ENCODE measurements at regions not wholly inside any gene's neighbourhood (a gene's known extent, or its start where the extent isn't known, plus 50 kb on each side); places are given as distances from the start of the nearest gene placed in this dataset.
"Not testable (repeated sequence)": the region's sequence is repeated elsewhere in the genome, so short reads cannot be mapped to it uniquely, and the experiment has no call there.

DNA sequence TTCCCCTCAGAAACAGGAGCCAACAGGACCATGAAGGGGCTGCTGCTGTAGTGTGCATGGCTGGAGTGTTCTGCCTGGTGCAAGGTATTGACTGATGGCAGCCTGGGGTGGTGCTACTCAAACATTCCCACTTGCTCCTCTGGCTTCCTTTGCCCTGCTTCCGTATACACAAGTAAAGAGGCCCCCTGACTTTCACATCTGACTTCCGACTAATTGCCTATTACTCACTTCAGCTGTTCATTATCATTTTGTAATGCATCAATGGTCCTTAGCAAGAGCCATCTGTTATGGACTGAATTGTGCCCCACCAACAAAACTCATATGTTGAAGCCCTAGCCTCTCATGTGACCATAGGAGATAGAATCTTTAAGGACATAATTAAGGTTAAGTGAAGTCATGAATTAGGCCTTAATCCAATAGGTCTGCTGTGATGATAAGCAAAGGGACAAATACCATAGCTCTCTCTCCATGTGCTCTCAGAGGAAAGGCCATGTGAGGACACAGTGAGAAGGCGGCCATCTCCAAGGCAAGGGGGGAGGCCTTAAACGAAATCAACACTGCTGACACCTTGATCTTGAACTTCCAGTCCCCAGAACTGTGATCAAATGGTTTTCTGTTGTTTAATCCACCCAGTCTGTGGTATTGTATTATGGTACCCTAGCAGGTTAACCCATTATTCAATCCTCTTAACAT, 122.5 kb upstream of the CLNK start:
- ChIA-PET CTCF (ENCODE audit: partially characterized antibody) (no interaction called here), POLR2A (ENCODE audit: partially characterized antibody) (no interaction called here)
- Histone ChIP-seq H3K4me1 (ENCODE audit: insufficient read depth, low read length) (no peaks in the 10 kb centered on the region), H3K36me3 (ENCODE audit: insufficient read depth, low read length) (no peaks in the 10 kb centered on the region), H3K4me3 (ENCODE audit: low read length in 2 of 2) (no peak overlapping the region), H3K9me3 (ENCODE audit: control insufficient read depth in 1 of 2, low read length in 2 of 2) (no peaks in the 10 kb centered on the region), H3K27ac (ENCODE audit: low read depth, low read length) (no peak overlapping the region), H3K27me3 (ENCODE audit: insufficient read depth, low read length) (no peaks in the 10 kb centered on the region)
- Mint-ChIP-seq H3K36me3 (no peaks in the 10 kb centered on the region), H3K4me3 (no peak overlapping the region), H3K27ac (no peak overlapping the region), H3K4me1 (no peaks in the 10 kb centered on the region), H3K9me3 (peaks cover 2 to 11% (median 6%) of the 10 kb centered on the region in 8 donors), H3K27me3 (peaks cover 0 to 2% of the 10 kb centered on the region in 2 donors)
- DNase-seq = no peak
- intact Hi-C loops (cut with micrococcal nuclease) = no loop called here

DNA sequence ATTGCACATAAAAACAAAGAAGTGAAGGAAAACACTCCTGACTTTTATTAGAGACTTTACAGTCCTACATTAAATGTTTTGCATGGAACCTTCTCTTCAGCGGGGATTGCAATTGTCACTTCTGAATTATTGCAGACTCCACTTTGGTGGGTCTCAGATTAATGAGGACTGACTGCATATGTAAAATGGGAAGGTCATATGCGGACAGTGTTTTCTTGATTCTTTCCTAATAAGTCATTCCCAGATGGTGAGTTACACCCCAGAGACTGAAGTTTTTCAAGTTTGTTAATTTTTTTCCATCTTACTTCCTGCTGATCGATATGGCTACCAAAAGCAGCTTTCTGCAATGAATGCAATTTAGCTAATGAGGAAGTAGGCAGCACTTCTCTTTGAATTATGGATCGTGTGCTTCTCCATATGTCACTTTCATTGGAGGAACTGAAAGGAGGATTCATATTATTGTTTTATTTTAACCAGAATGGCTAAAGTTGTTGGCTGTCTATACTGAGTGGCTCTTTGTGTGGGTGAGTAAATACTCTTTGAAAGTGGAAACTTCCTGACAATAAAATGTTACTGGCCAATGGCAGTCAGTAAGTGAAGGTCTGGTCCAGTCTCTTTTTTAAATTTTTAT, 119.3 kb upstream of the CLNK start:
- Mint-ChIP-seq H3K27ac (no peak overlapping the region), H3K36me3 (no peaks in the 10 kb centered on the region), H3K4me3 (no peak overlapping the region), H3K4me1 (no peaks in the 10 kb centered on the region), H3K9me3 (peaks cover 2 to 12% (median 8%) of the 10 kb centered on the region in 8 donors), H3K27me3 (peaks cover 0 to 2% of the 10 kb centered on the region in 2 donors)
- no peak overlapping the region for H3K4me3 ChIP-seq (ENCODE audit: low read length in 2 of 2)
- intact Hi-C loops (cut with micrococcal nuclease) = no loop called here
- no peaks in the 10 kb centered on the region for H3K36me3 ChIP-seq (ENCODE audit: insufficient read depth, low read length)
- POLR2A ChIA-PET (ENCODE audit: partially characterized antibody) = no interaction called here
- CTCF ChIA-PET (ENCODE audit: partially characterized antibody) = no interaction called here
- no peaks in the 10 kb centered on the region for H3K9me3 ChIP-seq (ENCODE audit: control insufficient read depth in 1 of 2, low read length in 2 of 2)
- no peak overlapping the region for H3K27ac ChIP-seq (ENCODE audit: low read depth, low read length)
- no peaks in the 10 kb centered on the region for H3K4me1 ChIP-seq (ENCODE audit: insufficient read depth, low read length)
- H3K27me3 ChIP-seq (ENCODE audit: insufficient read depth, low read length) = no peaks in the 10 kb centered on the region
- DNase-seq = no peak

DNA sequence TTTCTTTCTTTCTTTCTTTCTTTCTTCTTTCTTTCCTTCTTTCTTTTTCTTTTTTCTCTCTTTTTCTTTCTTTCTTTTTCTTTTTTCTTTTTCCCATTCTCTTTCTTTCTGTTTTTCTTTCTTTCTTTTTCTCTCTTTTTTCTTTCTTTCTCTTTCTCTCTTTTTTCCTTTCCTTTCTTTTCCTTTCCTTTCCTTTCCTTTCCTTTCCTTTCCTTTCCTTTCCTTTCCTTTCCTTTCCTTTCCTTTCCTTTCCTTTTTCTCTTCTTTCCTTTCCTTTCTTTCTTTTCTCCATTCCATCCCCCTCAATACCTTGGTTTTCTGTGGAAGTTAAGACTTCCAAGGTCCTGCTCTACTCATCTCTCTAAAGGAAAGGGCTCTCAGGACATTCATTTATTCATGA, 102.8 kb upstream of the CLNK start:
- Mint-ChIP-seq H3K4me1 (no peaks in the 10 kb centered on the region), H3K9me3 (peaks cover 0 to 7% (median 0%) of the 10 kb centered on the region in 8 donors), H3K4me3 (no peak overlapping the region), H3K27me3 (no peaks in the 10 kb centered on the region), H3K27ac (no peak overlapping the region), H3K36me3 (no peaks in the 10 kb centered on the region)
- intact Hi-C loops (cut with micrococcal nuclease) = no loop called here
- CTCF ChIA-PET (ENCODE audit: partially characterized antibody) = no interaction called here
- H3K36me3 ChIP-seq (ENCODE audit: insufficient read depth, low read length) = no peaks in the 10 kb centered on the region
- H3K27me3 ChIP-seq (ENCODE audit: insufficient read depth, low read length) = no peaks in the 10 kb centered on the region
- no peaks in the 10 kb centered on the region for H3K4me1 ChIP-seq (ENCODE audit: insufficient read depth, low read length)
- DNase-seq = no peak
- H3K27ac ChIP-seq (ENCODE audit: low read depth, low read length) = no peak overlapping the region
- H3K4me3 ChIP-seq (ENCODE audit: low read length in 2 of 2) = no peak overlapping the region
- POLR2A ChIA-PET (ENCODE audit: partially characterized antibody) = no interaction called here
- H3K9me3 ChIP-seq (ENCODE audit: control insufficient read depth in 1 of 2, low read length in 2 of 2) = no peaks in the 10 kb centered on the region

DNA sequence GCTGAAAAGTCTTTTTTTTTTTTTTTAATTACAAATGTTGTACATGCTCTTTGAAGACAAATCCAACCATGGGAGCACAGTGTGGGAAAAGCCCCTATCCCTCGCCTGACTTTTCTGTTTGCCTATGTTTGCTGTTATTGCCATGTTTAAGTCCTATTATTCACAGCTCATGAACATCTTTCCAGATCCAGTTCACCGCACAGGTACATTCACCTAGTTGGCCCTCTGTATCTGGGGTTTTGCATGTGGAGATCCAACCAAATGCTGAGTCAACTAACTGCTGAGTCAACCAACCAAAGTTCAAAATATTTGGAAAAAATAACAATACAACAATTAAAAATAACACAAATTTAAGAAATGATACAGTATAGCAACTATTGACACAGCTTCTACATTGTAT, 100.1 kb upstream of the CLNK start:
- Histone ChIP-seq H3K9me3 (ENCODE audit: control insufficient read depth in 1 of 2, low read length in 2 of 2) (no peaks in the 10 kb centered on the region), H3K4me3 (ENCODE audit: low read length in 2 of 2) (no peak overlapping the region), H3K27ac (ENCODE audit: low read depth, low read length) (no peak overlapping the region), H3K36me3 (ENCODE audit: insufficient read depth, low read length) (no peaks in the 10 kb centered on the region), H3K27me3 (ENCODE audit: insufficient read depth, low read length) (no peaks in the 10 kb centered on the region), H3K4me1 (ENCODE audit: insufficient read depth, low read length) (no peaks in the 10 kb centered on the region)
- no peak for DNase-seq
- intact Hi-C loops (cut with micrococcal nuclease) = no loop called here
- no peak overlapping the region for H3K27ac Mint-ChIP-seq
- CTCF ChIA-PET (ENCODE audit: partially characterized antibody) = no interaction called here
- no peaks in the 10 kb centered on the region for H3K4me1 Mint-ChIP-seq
- H3K4me3 Mint-ChIP-seq = no peak overlapping the region
- peaks cover 0 to 9% (median 3%) of the 10 kb centered on the region in 8 donors for H3K9me3 Mint-ChIP-seq
- no peaks in the 10 kb centered on the region for H3K27me3 Mint-ChIP-seq
- no peaks in the 10 kb centered on the region for H3K36me3 Mint-ChIP-seq
- POLR2A ChIA-PET (ENCODE audit: partially characterized antibody) = interaction anchor here (0.7 kb wide), 1 partner anchor 25 kb away, joined by 3 read pairs; no protein-coding TSS in a partner anchor

DNA sequence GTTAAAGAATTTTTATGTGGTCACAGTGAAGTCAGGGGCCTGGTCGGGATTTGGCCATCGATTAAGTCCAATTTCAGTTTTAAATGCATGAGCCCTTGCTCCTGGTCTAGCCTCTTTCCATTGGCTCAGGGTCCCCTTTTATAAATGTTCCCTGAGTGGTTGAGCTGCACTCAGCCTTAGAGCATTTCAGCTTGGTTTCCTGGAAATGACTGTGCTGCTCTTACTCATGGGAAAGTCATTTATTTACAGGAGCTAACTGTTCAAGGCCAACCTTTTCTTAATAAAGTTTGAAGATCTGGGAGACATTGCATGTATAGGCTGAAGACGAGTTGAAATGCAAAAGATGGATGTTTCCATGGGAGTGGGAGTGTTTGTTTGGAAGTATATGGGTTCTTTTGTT, 98.8 kb upstream of the CLNK start:
- no peaks in the 10 kb centered on the region for H3K36me3 Mint-ChIP-seq
- H3K4me3 ChIP-seq (ENCODE audit: low read length in 2 of 2) = no peak overlapping the region
- no peak for DNase-seq
- ChIA-PET POLR2A (ENCODE audit: partially characterized antibody) (no interaction called here), CTCF (ENCODE audit: partially characterized antibody) (no interaction called here)
- H3K27ac ChIP-seq (ENCODE audit: low read depth, low read length) = no peak overlapping the region
- no peaks in the 10 kb centered on the region for H3K27me3 ChIP-seq (ENCODE audit: insufficient read depth, low read length)
- intact Hi-C loops (cut with micrococcal nuclease) = no loop called here
- no peak overlapping the region for H3K27ac Mint-ChIP-seq
- no peak overlapping the region for H3K4me3 Mint-ChIP-seq
- no peaks in the 10 kb centered on the region for H3K4me1 ChIP-seq (ENCODE audit: insufficient read depth, low read length)
- H3K9me3 ChIP-seq (ENCODE audit: control insufficient read depth in 1 of 2, low read length in 2 of 2) = no peaks in the 10 kb centered on the region
- H3K4me1 Mint-ChIP-seq = no peaks in the 10 kb centered on the region
- H3K27me3 Mint-ChIP-seq = no peaks in the 10 kb centered on the region
- H3K9me3 Mint-ChIP-seq = peaks cover 0 to 9% (median 3%) of the 10 kb centered on the region in 8 donors
- H3K36me3 ChIP-seq (ENCODE audit: insufficient read depth, low read length) = no peaks in the 10 kb centered on the region

DNA sequence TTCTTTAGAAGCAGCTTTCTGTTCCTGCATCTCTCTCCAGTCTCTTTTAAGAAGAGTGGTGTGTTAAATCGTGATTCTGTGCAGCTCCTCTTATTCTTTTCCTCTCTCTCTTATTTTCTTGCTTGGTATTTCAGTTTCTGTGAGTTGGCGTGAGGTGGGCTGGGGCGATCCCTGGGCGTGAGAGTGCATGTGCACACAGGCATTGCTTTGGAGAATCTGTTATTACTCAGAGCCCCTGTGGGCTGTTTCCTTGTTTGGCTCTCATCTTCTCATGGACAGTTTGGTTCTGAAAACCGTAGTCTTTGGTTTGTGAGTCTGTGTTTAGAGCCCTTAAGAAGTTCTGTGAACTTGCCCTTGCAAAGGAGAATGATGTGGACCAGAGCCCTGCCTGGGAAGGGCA, 97.2 kb upstream of the CLNK start:
- ChIA-PET POLR2A (ENCODE audit: partially characterized antibody) (no interaction called here), CTCF (ENCODE audit: partially characterized antibody) (no interaction called here)
- Histone ChIP-seq H3K4me3 (ENCODE audit: low read length in 2 of 2) (no peak overlapping the region), H3K27ac (ENCODE audit: low read depth, low read length) (no peak overlapping the region), H3K27me3 (ENCODE audit: insufficient read depth, low read length) (no peaks in the 10 kb centered on the region), H3K9me3 (ENCODE audit: control insufficient read depth in 1 of 2, low read length in 2 of 2) (no peaks in the 10 kb centered on the region), H3K36me3 (ENCODE audit: insufficient read depth, low read length) (no peaks in the 10 kb centered on the region), H3K4me1 (ENCODE audit: insufficient read depth, low read length) (no peaks in the 10 kb centered on the region)
- no peaks in the 10 kb centered on the region for H3K27me3 Mint-ChIP-seq
- no peak for DNase-seq
- no peaks in the 10 kb centered on the region for H3K36me3 Mint-ChIP-seq
- no peaks in the 10 kb centered on the region for H3K4me1 Mint-ChIP-seq
- intact Hi-C loops (cut with micrococcal nuclease) = no loop called here
- H3K4me3 Mint-ChIP-seq = peak overlapping the region in 1 of 8 donors; percentile 29
- H3K27ac Mint-ChIP-seq = no peak overlapping the region
- H3K9me3 Mint-ChIP-seq = peaks cover 0 to 9% (median 2%) of the 10 kb centered on the region in 8 donors

DNA sequence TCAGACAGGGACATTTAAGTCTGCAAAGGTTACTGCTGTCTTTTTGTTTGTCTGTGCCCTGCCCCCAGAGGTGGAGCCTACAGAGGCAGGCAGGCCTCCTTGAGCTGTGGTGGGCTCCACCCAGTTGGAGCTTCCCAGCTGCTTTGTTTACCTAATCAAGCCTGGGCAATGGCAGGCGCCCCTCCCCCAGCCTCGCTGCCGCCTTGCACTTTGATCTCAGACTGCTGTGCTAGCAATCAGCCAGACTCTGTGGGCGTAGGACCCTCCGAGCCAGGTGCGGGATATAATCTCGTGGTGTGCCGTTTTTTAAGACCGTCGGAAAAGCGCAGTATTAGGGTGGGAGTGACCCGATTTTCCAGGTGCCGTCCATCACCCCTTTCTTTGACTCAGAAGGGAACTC, 96.2 kb upstream of the CLNK start:
- CTCF ChIA-PET (ENCODE audit: partially characterized antibody); H3K27ac Mint-ChIP-seq; H3K36me3 Mint-ChIP-seq; H3K27me3 Mint-ChIP-seq; H3K9me3 Mint-ChIP-seq; H3K36me3 ChIP-seq (ENCODE audit: insufficient read depth, low read length); H3K27ac ChIP-seq (ENCODE audit: low read depth, low read length); H3K4me1 ChIP-seq (ENCODE audit: insufficient read depth, low read length); H3K27me3 ChIP-seq (ENCODE audit: insufficient read depth, low read length); POLR2A ChIA-PET (ENCODE audit: partially characterized antibody); H3K4me1 Mint-ChIP-seq; DNase-seq; H3K4me3 ChIP-seq (ENCODE audit: low read length in 2 of 2); intact Hi-C loops (cut with micrococcal nuclease); H3K4me3 Mint-ChIP-seq; H3K9me3 ChIP-seq (ENCODE audit: control insufficient read depth in 1 of 2, low read length in 2 of 2): not testable (repeated sequence)
